WTC11 (cell line): ENCODE measurements at regions not wholly inside any gene's neighbourhood (a gene's known extent, or its start where the extent isn't known, plus 50 kb on each side); places are given as distances from the start of the nearest gene placed in this dataset.

ENCODE experiments used
- ATAC-seq: fragments of 200-7000 bp; cut with Tn5 transposase; 2 replicates; pipeline ENCODE4 v1.10.0; 2021; ENCODE audit warnings: mild to moderate bottlenecking, moderate library complexity
- CTCF ChIA-PET: fragments of 300-600 bp; sonication (Branson Sonifier 250); formaldehyde crosslinking; loops from one replicate; lab custom pipeline; 2021; ENCODE audit warnings: antibody characterized with exemption; lab: Charles Lee
- POLR2A ChIA-PET: fragments of 350-600 bp; sonication (Branson Sonifier 250); formaldehyde crosslinking; loops from one replicate; lab custom pipeline; 2021; ENCODE audit warnings: antibody characterized with exemption; lab: Charles Lee
- DNase-seq: peaks from one replicate; pipeline ENCODE4 v3.0.0; 2021; ENCODE audit warnings: low spot score
- H3K27ac Mint-ChIP-seq: 2 replicates; pipeline ENCODE4 v1.8.0; 2021; ENCODE audit warnings: mixed read lengths
- H3K27me3 Mint-ChIP-seq: 2 replicates; pipeline ENCODE4 v1.8.0; 2021; ENCODE audit warnings: low read depth, mild to moderate bottlenecking, moderate library complexity, mixed read lengths
- H3K36me3 Mint-ChIP-seq: 2 replicates; pipeline ENCODE4 v1.8.0; 2021; ENCODE audit warnings: mixed read lengths
- H3K4me1 Mint-ChIP-seq: 2 replicates; pipeline ENCODE4 v1.8.0; 2022; ENCODE audit warnings: mixed read lengths
- H3K4me3 Mint-ChIP-seq: 2 replicates; pipeline ENCODE4 v1.8.0; 2021; ENCODE audit warnings: mild to moderate bottlenecking, moderate library complexity, mixed read lengths
- H3K9me3 Mint-ChIP-seq: 2 replicates; pipeline ENCODE4 v1.8.0; 2021; ENCODE audit warnings: mixed read lengths
- CBFB ChIP-seq: sonication (generic); formaldehyde crosslinking; IDR thresholded peaks from 2 replicates; pipeline ENCODE4 v1.8.1; 2022; ENCODE audit warnings: mild to moderate bottlenecking, low read depth, missing genetic modification reagents
- ELF4 ChIP-seq: sonication (generic); formaldehyde crosslinking; IDR thresholded peaks from 2 replicates; pipeline ENCODE4 v1.8.1; 2022; ENCODE audit warnings: low read depth, mild to moderate bottlenecking, moderate library complexity, missing genetic modification reagents
- ESRRA ChIP-seq: sonication (generic); formaldehyde crosslinking; IDR thresholded peaks from 2 replicates; pipeline ENCODE4 v1.8.1; 2022; ENCODE audit warnings: mild to moderate bottlenecking, missing genetic modification reagents, borderline replicate concordance
- FOXJ3 ChIP-seq: sonication (generic); formaldehyde crosslinking; IDR thresholded peaks from 2 replicates; pipeline ENCODE4 v1.9.0; 2021; ENCODE audit warnings: missing genetic modification reagents, mild to moderate bottlenecking, borderline replicate concordance
- FOXP4 ChIP-seq: sonication (generic); formaldehyde crosslinking; IDR thresholded peaks from 2 replicates; pipeline ENCODE4 v1.8.0; 2022; ENCODE audit warnings: mild to moderate bottlenecking, missing genetic modification reagents
- HMGA2 ChIP-seq: fragments of 250-450 bp; sonication (Bioruptor Pico); IDR thresholded peaks from 2 replicates; pipeline ENCODE4 v1.4.0; 2021; ENCODE audit warnings: mild to moderate bottlenecking, moderate library complexity
- IRF1 ChIP-seq: sonication (generic); formaldehyde crosslinking; IDR thresholded peaks from 2 replicates; pipeline ENCODE4 v1.8.0; 2023; ENCODE audit warnings: missing genetic modification reagents
- JUN ChIP-seq: sonication (generic); formaldehyde crosslinking; IDR thresholded peaks from 2 replicates; pipeline ENCODE4 v1.8.0; 2023; ENCODE audit warnings: mild to moderate bottlenecking, missing genetic modification reagents
- NR1H2 ChIP-seq: sonication (generic); formaldehyde crosslinking; IDR thresholded peaks from 2 replicates; pipeline ENCODE4 v1.9.0; 2021; ENCODE audit warnings: mild to moderate bottlenecking, moderate library complexity, missing genetic modification reagents
- NR3C1 ChIP-seq: sonication (generic); formaldehyde crosslinking; conservative IDR thresholded peaks from 2 replicates; pipeline ENCODE4 v1.8.1; 2023; ENCODE audit warnings: low read depth, mild to moderate bottlenecking, missing genetic modification reagents
- OVOL2 ChIP-seq: fragments of 250-450 bp; sonication (Bioruptor Pico); IDR thresholded peaks from 2 replicates; pipeline ENCODE4 v1.9.0; 2021; ENCODE audit warnings: mild to moderate bottlenecking, borderline replicate concordance
- RELA ChIP-seq: sonication (generic); formaldehyde crosslinking; IDR thresholded peaks from 2 replicates; pipeline ENCODE4 v1.8.1; 2022; ENCODE audit warnings: missing genetic modification reagents, mild to moderate bottlenecking, borderline replicate concordance
- RORB ChIP-seq: fragments of 250-450 bp; sonication (Bioruptor Pico); IDR thresholded peaks from 2 replicates; pipeline ENCODE4 v1.9.0; 2021; ENCODE audit warnings: mild to moderate bottlenecking
- SMAD3 ChIP-seq: sonication (generic); formaldehyde crosslinking; IDR thresholded peaks from 2 replicates; pipeline ENCODE4 v1.8.0; 2022; ENCODE audit warnings: missing genetic modification reagents, mild to moderate bottlenecking, borderline replicate concordance
- SOX15 ChIP-seq: fragments of 250-450 bp; sonication (Bioruptor Pico); IDR thresholded peaks from 2 replicates; pipeline ENCODE4 v1.9.0; 2021; ENCODE audit warnings: mild to moderate bottlenecking
- ZNF138 ChIP-seq: sonication (generic); formaldehyde crosslinking; conservative IDR thresholded peaks from 2 replicates; pipeline ENCODE4 v1.8.1; 2022; ENCODE audit warnings: mild to moderate bottlenecking, moderate library complexity, missing genetic modification reagents
- ZNF423 ChIP-seq: fragments of 250-450 bp; sonication (Bioruptor Pico); IDR thresholded peaks from 2 replicates; pipeline ENCODE4 v2.1.2; 2022; ENCODE audit warnings: mild to moderate bottlenecking, moderate library complexity
- TF ChIP-seq, protein P1 (sequence below): sonication (generic); formaldehyde crosslinking; conservative IDR thresholded peaks from 2 replicates; pipeline ENCODE4 v1.8.1; 2022; ENCODE audit warnings: mild to moderate bottlenecking, missing genetic modification reagents
- TF ChIP-seq, protein P2 (sequence below): sonication (generic); formaldehyde crosslinking; IDR thresholded peaks from 2 replicates; pipeline ENCODE4 v1.8.0; 2023; ENCODE audit warnings: missing genetic modification reagents, mild to moderate bottlenecking, borderline replicate concordance

DNA sequence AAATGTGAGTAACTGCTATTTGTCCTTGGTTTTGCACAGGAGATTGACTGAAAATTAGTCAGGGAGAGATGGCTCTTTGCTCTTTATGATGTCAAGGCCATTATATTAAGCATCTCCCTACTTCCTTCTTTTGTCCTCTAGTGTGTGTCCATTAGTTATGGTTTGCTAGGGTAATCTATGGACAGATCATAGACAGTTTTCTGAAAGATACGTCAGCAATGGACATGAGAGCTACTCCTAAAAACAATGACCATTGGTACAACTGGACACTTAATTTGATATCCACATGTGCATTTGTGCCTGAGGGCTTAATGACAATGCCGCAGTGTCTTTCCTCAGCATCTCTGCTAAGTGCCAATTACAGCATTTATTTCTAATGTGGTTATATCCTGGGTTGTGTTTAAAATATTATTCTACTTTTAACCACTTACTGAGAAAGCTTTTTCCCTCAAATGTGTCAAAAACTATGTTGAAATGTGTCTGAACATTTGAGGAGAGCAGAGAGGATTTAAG is 218.2 kb upstream of the RFX3 start:
- POLR2A ChIA-PET = no interaction called here
- no peak for TF ChIP-seq JUN (CRISPR knock-in tag)
- TF ChIP-seq RORB (CRISPR knock-in tag) = no peak
- TF ChIP-seq RELA (CRISPR knock-in tag) = no peak
- TF ChIP-seq NR3C1 (CRISPR knock-in tag) = no peak
- TF ChIP-seq IRF1 (CRISPR knock-in tag) = no peak
- TF ChIP-seq CBFB (CRISPR knock-in tag) = no peak
- no peak for TF ChIP-seq ZNF138 (CRISPR knock-in tag)
- TF ChIP-seq, protein P1, sequence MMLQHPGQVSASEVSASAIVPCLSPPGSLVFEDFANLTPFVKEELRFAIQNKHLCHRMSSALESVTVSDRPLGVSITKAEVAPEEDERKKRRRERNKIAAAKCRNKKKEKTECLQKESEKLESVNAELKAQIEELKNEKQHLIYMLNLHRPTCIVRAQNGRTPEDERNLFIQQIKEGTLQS (CRISPR knock-in tag) = no peak
- TF ChIP-seq, protein P2, sequence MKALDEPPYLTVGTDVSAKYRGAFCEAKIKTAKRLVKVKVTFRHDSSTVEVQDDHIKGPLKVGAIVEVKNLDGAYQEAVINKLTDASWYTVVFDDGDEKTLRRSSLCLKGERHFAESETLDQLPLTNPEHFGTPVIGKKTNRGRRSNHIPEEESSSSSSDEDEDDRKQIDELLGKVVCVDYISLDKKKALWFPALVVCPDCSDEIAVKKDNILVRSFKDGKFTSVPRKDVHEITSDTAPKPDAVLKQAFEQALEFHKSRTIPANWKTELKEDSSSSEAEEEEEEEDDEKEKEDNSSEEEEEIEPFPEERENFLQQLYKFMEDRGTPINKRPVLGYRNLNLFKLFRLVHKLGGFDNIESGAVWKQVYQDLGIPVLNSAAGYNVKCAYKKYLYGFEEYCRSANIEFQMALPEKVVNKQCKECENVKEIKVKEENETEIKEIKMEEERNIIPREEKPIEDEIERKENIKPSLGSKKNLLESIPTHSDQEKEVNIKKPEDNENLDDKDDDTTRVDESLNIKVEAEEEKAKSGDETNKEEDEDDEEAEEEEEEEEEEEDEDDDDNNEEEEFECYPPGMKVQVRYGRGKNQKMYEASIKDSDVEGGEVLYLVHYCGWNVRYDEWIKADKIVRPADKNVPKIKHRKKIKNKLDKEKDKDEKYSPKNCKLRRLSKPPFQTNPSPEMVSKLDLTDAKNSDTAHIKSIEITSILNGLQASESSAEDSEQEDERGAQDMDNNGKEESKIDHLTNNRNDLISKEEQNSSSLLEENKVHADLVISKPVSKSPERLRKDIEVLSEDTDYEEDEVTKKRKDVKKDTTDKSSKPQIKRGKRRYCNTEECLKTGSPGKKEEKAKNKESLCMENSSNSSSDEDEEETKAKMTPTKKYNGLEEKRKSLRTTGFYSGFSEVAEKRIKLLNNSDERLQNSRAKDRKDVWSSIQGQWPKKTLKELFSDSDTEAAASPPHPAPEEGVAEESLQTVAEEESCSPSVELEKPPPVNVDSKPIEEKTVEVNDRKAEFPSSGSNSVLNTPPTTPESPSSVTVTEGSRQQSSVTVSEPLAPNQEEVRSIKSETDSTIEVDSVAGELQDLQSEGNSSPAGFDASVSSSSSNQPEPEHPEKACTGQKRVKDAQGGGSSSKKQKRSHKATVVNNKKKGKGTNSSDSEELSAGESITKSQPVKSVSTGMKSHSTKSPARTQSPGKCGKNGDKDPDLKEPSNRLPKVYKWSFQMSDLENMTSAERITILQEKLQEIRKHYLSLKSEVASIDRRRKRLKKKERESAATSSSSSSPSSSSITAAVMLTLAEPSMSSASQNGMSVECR = no peak
- TF ChIP-seq, all 79 proteins: peak for 0
- CTCF ChIA-PET = interaction anchor here (1.1 kb wide), 1 partner anchor 105 kb away, joined by 4 read pairs; no protein-coding TSS in a partner anchor
- Mint-ChIP-seq H3K4me1 (peaks cover 25% of the 10 kb centered on the region), H3K27me3 (peaks cover 8% of the 10 kb centered on the region; the same call in 1 of the 2 replicates), H3K36me3 (no peaks in the 10 kb centered on the region), H3K27ac (no peak overlapping the region), H3K4me3 (no peak overlapping the region), H3K9me3 (peaks cover 9% of the 10 kb centered on the region)
- DNase-seq (no peak), ATAC-seq (no peak)

GRCh38 chr9:3742586-3742985 is 216.8 kb upstream of the RFX3 start:
- ChIA-PET CTCF (interaction anchor here (1.1 kb wide), 1 partner anchor 106 kb away, joined by 4 read pairs; no protein-coding TSS in a partner anchor), POLR2A (no interaction called here)
- Mint-ChIP-seq H3K36me3 (no peaks in the 10 kb centered on the region), H3K4me1 (peaks cover 25% of the 10 kb centered on the region), H3K27me3 (peaks cover 8% of the 10 kb centered on the region; the same call in 1 of the 2 replicates), H3K4me3 (no peak overlapping the region), H3K9me3 (peaks cover 9% of the 10 kb centered on the region), H3K27ac (no peak overlapping the region)
- no peak; the same call in 1 of the 2 replicates for ATAC-seq
- TF ChIP-seq SOX15 (CRISPR knock-in tag) (no peak), ELF4 (no peak), SMAD3 (CRISPR knock-in tag) (no peak), HMGA2 (CRISPR knock-in tag) (no peak), ZNF423 (no peak), ESRRA (CRISPR knock-in tag) (no peak), FOXJ3 (CRISPR knock-in tag) (no peak), OVOL2 (CRISPR knock-in tag) (no peak), FOXP4 (CRISPR knock-in tag) (no peak), NR1H2 (CRISPR knock-in tag) (no peak)
- TF ChIP-seq, protein P2 = no peak
- DNase-seq = no peak
